NCI-H2196 (cell line): ENCODE measurements at regions not wholly inside any gene's neighbourhood (a gene's known extent, or its start where the extent isn't known, plus 50 kb on each side); places are given as distances from the start of the nearest gene placed in this dataset.

Experiments used
- DNase-seq: peaks from one replicate; lab custom pipeline; 2025; ENCODE audit not compliant: unreplicated experiment; lab: John Stamatoyannopoulos, UW

GRCh38 chr10:125284875-125285597 is 124.7 kb upstream of the CTBP2 start:
- DNase-seq, result no peak

- no peak for DNase-seq
Measured at GRCh38 chr10:125283836-125284614, 123.7 kb upstream of the CTBP2 start.

- DNase-seq, result no peak
Measured at GRCh38 chr10:125283191-125283835, 123.0 kb upstream of the CTBP2 start.

GRCh38 chr10:125281091-125281490 is 120.7 kb upstream of the CTBP2 start:
- DNase-seq, result no peak

- no peak for DNase-seq
Measured at GRCh38 chr10:125276133-125276532, 115.8 kb upstream of the CTBP2 start.

GRCh38 chr10:125274961-125275360 is 114.6 kb upstream of the CTBP2 start:
- no peak for DNase-seq

GRCh38 chr10:125273023-125273422 is 112.7 kb upstream of the CTBP2 start:
- DNase-seq, result no peak

GRCh38 chr10:125269716-125270115 is 109.4 kb upstream of the CTBP2 start:
- no peak for DNase-seq

- DNase-seq, result no peak
Measured at GRCh38 chr10:125266966-125267365, 106.6 kb upstream of the CTBP2 start.

GRCh38 chr10:125266541-125266940 is 106.2 kb upstream of the CTBP2 start:
- DNase-seq, result no peak

- DNase-seq, result no peak
Measured at GRCh38 chr10:125265579-125265955, 105.2 kb upstream of the CTBP2 start.

- DNase-seq, result no peak
Measured at GRCh38 chr10:125264757-125265578, 104.6 kb upstream of the CTBP2 start.

- no peak for DNase-seq
Measured at GRCh38 chr10:125264091-125264490, 103.7 kb upstream of the CTBP2 start.

GRCh38 chr10:125263551-125263950 is 103.2 kb upstream of the CTBP2 start:
- DNase-seq, result no peak

- DNase-seq, result no peak
Measured at GRCh38 chr10:125262920-125263319, 102.6 kb upstream of the CTBP2 start.

- DNase-seq, result no peak
Measured at GRCh38 chr10:125262409-125262808, 102.0 kb upstream of the CTBP2 start.

- no peak for DNase-seq
Measured at GRCh38 chr10:125261491-125262186, 101.3 kb upstream of the CTBP2 start.

GRCh38 chr10:125260260-125260659 is 99.9 kb upstream of the CTBP2 start:
- no peak for DNase-seq

- no peak for DNase-seq
Measured at GRCh38 chr10:125259651-125260050, 99.3 kb upstream of the CTBP2 start.

GRCh38 chr10:125258676-125259075 is 98.3 kb upstream of the CTBP2 start:
- no peak for DNase-seq
